CD4-positive, alpha-beta T cell (primary cell): ENCODE measurements at regions not wholly inside any gene's neighbourhood (a gene's known extent, or its start where the extent isn't known, plus 50 kb on each side); places are given as distances from the start of the nearest gene placed in this dataset.

ENCODE experiments used
- ATAC-seq: fragments of 200-7000 bp; cut with Tn5 transposase; one replicate; pipeline ENCODE4 v1.10.0; 2022; ENCODE audit warnings: mild to moderate bottlenecking; ENCODE audit not compliant: poor library complexity
- CTCF ChIA-PET: fragments of 350-600 bp; sonication (Branson Sonifier 250); formaldehyde crosslinking; loops from one replicate; lab custom pipeline; 2021; ENCODE audit warnings: antibody characterized with exemption, inconsistent platforms; lab: Charles Lee
- POLR2A ChIA-PET: fragments of 350-600 bp; sonication (Branson Sonifier 250); formaldehyde crosslinking; loops from one replicate; lab custom pipeline; 2021; ENCODE audit warnings: antibody characterized with exemption, inconsistent platforms; lab: Charles Lee
- DNase-seq, 14 experiments: peaks; one replicate each; pipeline ENCODE4 v3.0.0-alpha.2; 2013 to 2020; ENCODE audit warnings: mixed read lengths in 2 of 14
- H3K27ac ChIP-seq, 2 donors: one replicate each; pipeline versions ENCODE4 v1.5.1 to v1.7.0; 2013; ENCODE audit warnings: low read length in 2 of 2, low read depth in 1 of 2, mild to moderate bottlenecking in 1 of 2
- H3K27me3 ChIP-seq, 2 experiments: 1 replicate in 1 of 2; 2 replicates in 1 of 2; pipeline versions ENCODE4 v1.6.1 to v1.7.0; 2013; ENCODE audit warnings: low read length in 2 of 2, control low read depth in 1 of 2, mild to moderate bottlenecking in 1 of 2, moderate library complexity in 1 of 2; ENCODE audit not compliant: insufficient read depth in 2 of 2, control insufficient read depth in 1 of 2
- H3K36me3 ChIP-seq: one replicate; pipeline ENCODE4 v1.6.1; 2013; ENCODE audit warnings: low read length, control low read depth; ENCODE audit not compliant: insufficient read depth
- H3K4me1 ChIP-seq: one replicate; pipeline ENCODE4 v1.6.1; 2013; ENCODE audit warnings: low read length, control low read depth; ENCODE audit not compliant: insufficient read depth
- H3K4me3 ChIP-seq: one replicate; pipeline ENCODE4 v1.5.1; 2013; ENCODE audit warnings: mild to moderate bottlenecking, low read length, moderate library complexity
- H3K9me3 ChIP-seq, 2 experiments: 1 replicate in 1 of 2; 2 replicates in 1 of 2; pipeline versions ENCODE4 v1.6.1 to v1.7.0; 2013; ENCODE audit warnings: low read length in 2 of 2, mild to moderate bottlenecking in 2 of 2, control low read depth in 1 of 2, moderate library complexity in 1 of 2; ENCODE audit not compliant: control insufficient read depth in 1 of 2, insufficient read depth in 1 of 2
- H3K27ac Mint-ChIP-seq: one replicate; pipeline ENCODE4 v1.8.0; 2020; ENCODE audit warnings: mixed read lengths
- H3K27me3 Mint-ChIP-seq: one replicate; pipeline ENCODE4 v1.8.0; 2021; ENCODE audit warnings: mixed read lengths
- H3K36me3 Mint-ChIP-seq: one replicate; pipeline ENCODE4 v1.8.0; 2021; ENCODE audit warnings: low read depth, mixed read lengths
- H3K4me1 Mint-ChIP-seq: one replicate; pipeline ENCODE4 v1.8.0; 2021; ENCODE audit warnings: low read depth, mixed read lengths
- H3K4me3 Mint-ChIP-seq: one replicate; pipeline ENCODE4 v1.8.0; 2020; ENCODE audit warnings: mild to moderate bottlenecking, mixed read lengths
- H3K9me3 Mint-ChIP-seq: one replicate; pipeline ENCODE4 v1.8.0; 2020; ENCODE audit warnings: mixed read lengths
- CTCF ChIP-seq: fragments of 200-600 bp; IDR thresholded peaks from one replicate; pipeline ENCODE4 v1.8.0; 2022; ENCODE audit warnings: antibody characterized with exemption, mild to moderate bottlenecking
- intact Hi-C, 2 experiments: fragments of 100-400 bp; cut with DNase I in 1 of 2; cut with micrococcal nuclease in 1 of 2; formaldehyde crosslinking; loops; one replicate each; pipeline versions ENCODE4 v1.15.1 to v1.9.0; 2023 to 2025; cut with DNase I, micrococcal nuclease

- H3K27ac ChIP-seq, result no peak overlapping the region
Measured at GRCh38 chr2:77999376-77999775, 477.2 kb upstream of the LRRTM4 start.

GRCh38 chr2:78009289-78009688, 487.1 kb upstream of the LRRTM4 start:
- H3K27ac Mint-ChIP-seq, result no peak overlapping the region
- TF ChIP-seq CTCF, result no peak
- no peaks in the 10 kb centered on the region for H3K36me3 Mint-ChIP-seq
- H3K9me3 Mint-ChIP-seq, result peaks cover 11% of the 10 kb centered on the region
- DNase-seq (no peak), ATAC-seq (no peak)
- no peaks in the 10 kb centered on the region for H3K36me3 ChIP-seq
- H3K27ac ChIP-seq, result no peak overlapping the region
- H3K4me1 ChIP-seq, result no peaks in the 10 kb centered on the region
- no peak overlapping the region for H3K4me3 Mint-ChIP-seq
- H3K27me3 ChIP-seq, result no peaks in the 10 kb centered on the region
- H3K4me3 ChIP-seq, result no peak overlapping the region
- no peaks in the 10 kb centered on the region for H3K27me3 Mint-ChIP-seq
- POLR2A ChIA-PET, result no interaction called here
- intact Hi-C loops, result no loop called here
- CTCF ChIA-PET, result no interaction called here
- H3K4me1 Mint-ChIP-seq, result no peaks in the 10 kb centered on the region
- H3K9me3 ChIP-seq, result peaks cover 0 to 10% of the 10 kb centered on the region in 2 experiments

More at GRCh38 chr2:77999376-77999775, 477.2 kb upstream of the LRRTM4 start:
- Histone ChIP-seq H3K27me3 (no peaks in the 10 kb centered on the region), H3K9me3 (peaks cover 3 to 5% of the 10 kb centered on the region in 2 experiments), H3K4me3 (no peak overlapping the region), H3K4me1 (no peaks in the 10 kb centered on the region), H3K36me3 (no peaks in the 10 kb centered on the region)
- no peak overlapping the region for H3K27ac Mint-ChIP-seq
- H3K36me3 Mint-ChIP-seq, result no peaks in the 10 kb centered on the region
- ATAC-seq (no peak), DNase-seq (no peak)
- H3K4me3 Mint-ChIP-seq, result no peak overlapping the region
- intact Hi-C loops, result no loop called here
- H3K27me3 Mint-ChIP-seq, result no peaks in the 10 kb centered on the region
- ChIA-PET POLR2A (no interaction called here), CTCF (no interaction called here)
- no peak for TF ChIP-seq CTCF
- peaks cover 6% of the 10 kb centered on the region for H3K9me3 Mint-ChIP-seq
- H3K4me1 Mint-ChIP-seq, result no peaks in the 10 kb centered on the region

GRCh38 chr2:78011251-78011650, 489.1 kb upstream of the LRRTM4 start:
- no peak overlapping the region for H3K27ac Mint-ChIP-seq
- H3K9me3 Mint-ChIP-seq, result peaks cover 12% of the 10 kb centered on the region
- DNase-seq (no peak), ATAC-seq (no peak)
- POLR2A ChIA-PET, result no interaction called here
- H3K36me3 Mint-ChIP-seq, result no peaks in the 10 kb centered on the region
- CTCF ChIA-PET, result no interaction called here
- intact Hi-C loops, result no loop called here
- no peaks in the 10 kb centered on the region for H3K27me3 Mint-ChIP-seq
- Histone ChIP-seq H3K27me3 (no peaks in the 10 kb centered on the region), H3K4me3 (no peak overlapping the region), H3K4me1 (no peaks in the 10 kb centered on the region), H3K9me3 (peaks cover 0 to 1% of the 10 kb centered on the region in 2 experiments), H3K36me3 (no peaks in the 10 kb centered on the region), H3K27ac (no peak overlapping the region)
- no peak overlapping the region for H3K4me3 Mint-ChIP-seq
- TF ChIP-seq CTCF, result no peak
- no peaks in the 10 kb centered on the region for H3K4me1 Mint-ChIP-seq
